NB4 (cell line): ENCODE measurements at regions not wholly inside any gene's neighbourhood (a gene's known extent, or its start where the extent isn't known, plus 50 kb on each side); places are given as distances from the start of the nearest gene placed in this dataset.

Source experiments
- DNase-seq: peaks from one replicate; pipeline ENCODE4 v3.0.0; 2010; ENCODE audit warnings: low read depth
- H3K4me3 ChIP-seq: one replicate; pipeline ENCODE4 v1.5.1; 2011; ENCODE audit warnings: mild to moderate bottlenecking, low read depth, low read length, moderate library complexity
- CTCF ChIP-seq: IDR thresholded peaks from one replicate; pipeline ENCODE4 v1.5.1; 2012; ENCODE audit warnings: low read depth, low read length
- MAX ChIP-seq: IDR thresholded peaks from 2 replicates; pipeline ENCODE4 v1.6.1; 2011; ENCODE audit warnings: low read depth, low read length
- MYC ChIP-seq: IDR thresholded peaks from 2 replicates; pipeline ENCODE4 v1.6.1; 2011; ENCODE audit warnings: low read depth, low read length
- POLR2A ChIP-seq: IDR thresholded peaks from 2 replicates; pipeline ENCODE4 v1.6.1; 2011; ENCODE audit warnings: mild to moderate bottlenecking; ENCODE audit not compliant: insufficient read length; ENCODE audit errors: extremely low read depth

- no peak overlapping the region for H3K4me3 ChIP-seq
- DNase-seq: no peak
- TF ChIP-seq CTCF: no peak
- TF ChIP-seq MYC: no peak
- no peak for TF ChIP-seq MAX
- TF ChIP-seq POLR2A: no peak
Measured at GRCh38 chr10:124174071-124174566, 80.7 kb upstream of the CHST15 start.

- DNase-seq: no peak
- no peak overlapping the region for H3K4me3 ChIP-seq
- no peak for TF ChIP-seq MAX
- TF ChIP-seq CTCF: no peak
- TF ChIP-seq MYC: no peak
Measured at GRCh38 chr10:124173298-124173900, 80.0 kb upstream of the CHST15 start.

- DNase-seq: no peak
- TF ChIP-seq POLR2A (no peak), CTCF (no peak), MYC (no peak), MAX (no peak)
- no peak overlapping the region for H3K4me3 ChIP-seq
Measured at GRCh38 chr10:124172181-124172916, 79.0 kb upstream of the CHST15 start.

GRCh38 chr10:124171561-124171960 lies 78.2 kb upstream of the CHST15 start:
- TF ChIP-seq MAX: 0 out of 2 replicates have a peak, but pooled peaks have one; percentile 12
- TF ChIP-seq MYC: no peak
- H3K4me3 ChIP-seq: no peak overlapping the region
- DNase-seq: no peak

- no peak for DNase-seq
- H3K4me3 ChIP-seq: no peak overlapping the region
- TF ChIP-seq MAX (no peak), POLR2A (no peak), MYC (no peak), CTCF (no peak)
Measured at GRCh38 chr10:124170631-124171030, 77.2 kb upstream of the CHST15 start.

- TF ChIP-seq MAX: no peak
- no peak for TF ChIP-seq POLR2A
- TF ChIP-seq MYC: no peak
- H3K4me3 ChIP-seq: no peak overlapping the region
- DNase-seq: no peak
Measured at GRCh38 chr10:124168991-124169802, 75.8 kb upstream of the CHST15 start.
